Activated T-cell treated with anti-CD3 and anti-CD28 coated beads, Interleukin-2, amount 50 U/mL, for 1 hour (primary cell): ENCODE measurements at regions not wholly inside any gene's neighbourhood (a gene's known extent, or its start where the extent isn't known, plus 50 kb on each side); places are given as distances from the start of the nearest gene placed in this dataset.
"Not testable (repeated sequence)": the region's sequence is repeated elsewhere in the genome, so short reads cannot be mapped to it uniquely, and the experiment has no call there.

Experiments
- DNase-seq: peaks from one replicate; pipeline ENCODE4 v3.0.0-alpha.2; 2020

DNA sequence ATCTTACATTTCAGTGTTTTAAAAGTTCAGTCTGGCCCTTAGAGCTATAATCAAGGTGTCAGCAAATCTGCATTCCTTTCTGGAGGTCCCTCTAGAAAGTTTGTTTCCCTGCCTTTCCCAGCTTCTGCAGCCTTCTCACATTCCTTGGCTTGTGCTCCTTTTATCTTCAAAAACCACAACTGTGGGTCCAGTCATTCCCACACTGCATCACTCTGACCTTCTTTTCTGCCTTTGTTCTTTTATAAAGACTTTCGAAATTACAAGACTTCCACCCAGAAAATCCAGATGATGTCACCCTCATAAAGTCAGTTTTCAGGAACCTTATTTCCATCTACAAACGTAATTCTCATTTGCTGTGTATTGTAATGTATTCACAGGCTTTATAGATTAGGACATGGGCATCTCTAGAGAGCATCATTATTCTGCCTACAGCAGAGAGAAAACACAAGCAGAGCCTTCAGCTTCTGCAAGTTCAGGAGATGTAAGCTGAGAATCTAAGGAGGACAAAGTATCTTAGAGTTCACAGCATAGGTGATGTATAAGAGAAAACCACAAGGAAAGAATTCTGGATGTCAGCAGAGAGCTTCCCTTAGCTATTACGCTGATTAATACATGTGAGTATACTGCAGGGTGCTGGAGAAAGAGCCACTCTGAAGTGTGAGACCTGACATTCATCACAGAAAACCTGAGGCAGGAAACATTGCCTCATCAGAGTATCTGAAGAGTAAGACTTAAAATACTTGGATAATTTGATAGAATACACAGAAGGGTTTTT lies 1100.2 kb downstream of the CBLN2 start:
- DNase-seq = no peak

DNA sequence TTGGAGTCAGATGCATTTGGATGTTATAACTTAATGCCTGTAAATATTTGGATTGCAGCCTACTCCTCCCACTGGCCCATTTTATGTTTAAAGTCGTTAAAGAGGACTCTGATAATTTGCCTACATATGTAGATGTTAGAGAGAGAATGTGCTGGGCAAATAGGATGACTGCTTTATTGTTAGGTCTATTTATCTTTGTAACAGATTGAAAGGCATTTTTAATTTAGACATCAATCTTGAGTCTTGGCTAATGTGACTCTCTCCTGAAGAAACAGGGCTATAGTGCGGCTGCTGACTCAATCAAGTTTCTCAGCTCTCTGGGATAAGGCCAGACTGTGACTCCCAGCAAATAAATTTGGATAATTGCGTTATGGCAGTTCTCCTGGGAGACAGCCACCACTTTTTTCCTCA lies 1101.4 kb downstream of the CBLN2 start:
- no peak for DNase-seq

DNA sequence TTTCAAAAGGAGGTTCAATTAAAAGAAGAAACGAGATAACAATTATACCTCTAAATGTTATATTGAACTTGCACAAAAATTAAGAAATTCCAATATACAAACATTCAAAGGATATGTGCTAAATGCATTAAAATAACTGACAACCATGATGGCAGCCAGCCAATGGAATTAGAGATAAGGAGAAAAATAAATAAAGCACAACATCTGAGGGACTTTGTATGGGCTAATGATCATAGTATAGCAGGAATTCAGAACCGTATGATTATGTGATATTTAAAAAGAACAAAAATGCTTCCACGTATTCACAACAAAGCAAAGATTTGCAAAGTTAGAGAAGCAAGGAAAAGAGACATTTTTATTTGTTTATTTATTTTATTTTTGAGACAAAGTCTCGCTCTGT lies 1103.0 kb downstream of the CBLN2 start:
- no peak for DNase-seq

DNA sequence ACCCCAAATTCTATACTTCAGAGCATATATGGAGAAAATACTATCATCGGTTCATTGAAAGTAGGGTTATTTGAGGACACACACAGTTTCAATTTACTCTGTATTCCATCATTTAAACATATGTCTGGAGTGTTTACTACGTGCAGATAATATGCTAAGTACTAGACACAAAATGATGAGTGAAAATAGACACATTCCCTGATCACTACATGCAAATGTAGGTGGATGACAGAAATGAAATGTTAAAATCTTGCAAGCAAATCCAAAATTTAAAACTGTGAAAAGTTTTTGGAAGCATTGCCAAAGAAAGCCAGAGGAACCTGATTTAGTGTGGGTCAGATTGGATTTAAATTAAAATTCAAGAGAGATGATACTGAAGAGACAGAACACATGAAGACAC lies 1106.6 kb downstream of the CBLN2 start:
- DNase-seq = no peak

DNA sequence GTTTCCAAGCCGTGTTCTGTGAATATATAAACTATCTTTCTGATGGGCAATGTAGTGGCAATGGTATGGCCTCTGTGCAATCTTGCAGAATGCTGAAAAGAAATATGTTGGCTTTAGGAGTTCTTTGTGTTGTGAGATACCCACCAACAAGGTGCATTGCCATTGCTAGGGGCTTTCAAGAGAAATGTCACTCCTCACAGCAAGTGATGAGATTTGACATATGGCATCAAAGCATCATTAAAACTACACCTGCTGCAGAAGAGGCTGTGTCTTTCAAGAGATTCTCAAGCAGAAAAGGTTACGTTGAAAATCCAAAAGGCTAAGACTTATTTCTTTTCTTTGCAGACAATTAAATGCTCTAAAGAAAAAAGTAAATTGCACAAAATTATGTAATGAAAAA lies 1110.8 kb downstream of the CBLN2 start:
- DNase-seq = no peak

DNA sequence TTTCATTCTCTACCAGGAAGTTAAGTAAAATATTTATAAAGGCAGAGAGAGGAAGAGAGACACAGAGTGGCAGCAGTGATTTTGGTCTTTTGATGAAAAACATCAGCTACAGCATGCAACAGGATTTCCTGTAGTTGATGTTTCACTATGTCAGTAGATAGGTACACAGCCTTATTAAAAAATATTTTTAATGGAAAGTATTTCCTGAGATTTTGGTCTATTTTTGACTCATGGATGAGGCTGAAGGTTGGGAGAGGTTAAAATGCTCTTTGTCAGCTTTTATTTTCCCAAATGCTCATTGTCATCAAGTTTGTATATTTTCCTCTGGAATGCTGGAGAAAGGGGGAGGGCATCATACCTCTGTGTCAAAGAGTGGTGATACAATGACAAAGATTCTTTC lies 1112.5 kb downstream of the CBLN2 start:
- DNase-seq = no peak

DNA sequence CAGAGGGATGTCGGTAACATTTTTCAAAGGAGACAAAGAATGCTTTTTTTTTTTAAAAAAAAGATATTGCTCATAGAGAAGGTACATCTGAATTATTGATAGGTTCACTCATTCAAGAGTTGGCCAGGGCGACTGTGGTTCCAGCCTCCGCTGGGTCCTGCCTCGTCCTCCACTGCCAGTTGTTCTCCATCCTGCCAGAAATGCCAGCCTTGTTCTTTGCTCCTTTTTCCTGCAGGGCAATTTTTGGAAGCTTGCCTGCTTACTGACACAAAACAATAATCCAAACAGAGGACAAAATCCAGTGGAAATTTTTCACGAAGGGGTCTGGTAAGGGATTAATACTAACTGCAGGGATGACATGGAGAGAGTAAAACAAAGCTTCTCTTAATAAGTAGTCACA lies 1113.0 kb downstream of the CBLN2 start:
- no peak for DNase-seq

DNA sequence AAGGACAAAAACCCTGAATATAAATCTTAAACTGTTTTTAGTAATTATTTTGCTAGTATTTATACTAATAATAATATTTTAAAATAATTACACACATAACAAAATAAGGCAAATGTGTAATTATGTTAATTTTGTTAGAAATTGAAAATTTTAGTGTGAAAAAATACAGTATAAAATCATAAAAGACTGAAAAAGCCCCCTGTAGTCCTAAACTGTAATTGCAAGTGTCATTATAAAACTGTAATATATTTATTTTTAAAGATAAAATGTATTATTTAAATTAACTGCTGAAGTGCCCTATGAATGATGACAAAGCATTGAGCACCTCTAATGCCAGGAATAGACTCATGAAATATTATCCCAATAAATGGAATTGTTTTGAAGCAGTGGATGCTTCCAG lies 1117.7 kb downstream of the CBLN2 start:
- DNase-seq = no peak

DNA sequence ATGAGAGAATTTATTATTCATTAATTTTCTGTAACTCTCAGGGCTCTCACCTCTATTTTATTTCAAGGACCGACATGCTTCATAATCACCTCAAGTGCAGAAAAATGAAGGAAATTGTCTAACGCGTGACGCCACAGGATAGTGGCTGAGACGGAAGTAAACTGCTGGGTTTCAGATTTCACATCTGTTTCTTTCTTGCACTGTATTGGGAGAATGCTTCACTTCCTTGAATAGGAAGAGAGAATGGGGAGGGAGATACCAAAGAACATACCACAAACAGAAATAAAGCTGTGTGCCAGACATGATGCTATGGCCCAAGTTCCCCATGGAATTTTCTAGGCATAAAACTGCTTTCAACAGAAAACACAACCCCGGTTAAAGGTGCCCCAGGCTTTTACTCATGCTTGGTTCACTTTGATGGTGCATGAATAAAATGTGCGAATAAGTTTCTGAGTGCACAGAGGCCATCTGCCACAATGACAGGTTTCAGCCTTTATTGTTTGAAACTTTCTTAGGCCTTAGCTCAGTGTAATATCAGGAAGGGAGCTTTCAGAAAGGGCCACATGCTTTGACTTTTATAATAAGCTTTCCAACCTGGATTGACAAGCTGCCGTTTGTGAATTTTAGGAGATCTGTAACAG lies 1116.4 kb downstream of the SOCS6 start:
- no peak for DNase-seq

DNA sequence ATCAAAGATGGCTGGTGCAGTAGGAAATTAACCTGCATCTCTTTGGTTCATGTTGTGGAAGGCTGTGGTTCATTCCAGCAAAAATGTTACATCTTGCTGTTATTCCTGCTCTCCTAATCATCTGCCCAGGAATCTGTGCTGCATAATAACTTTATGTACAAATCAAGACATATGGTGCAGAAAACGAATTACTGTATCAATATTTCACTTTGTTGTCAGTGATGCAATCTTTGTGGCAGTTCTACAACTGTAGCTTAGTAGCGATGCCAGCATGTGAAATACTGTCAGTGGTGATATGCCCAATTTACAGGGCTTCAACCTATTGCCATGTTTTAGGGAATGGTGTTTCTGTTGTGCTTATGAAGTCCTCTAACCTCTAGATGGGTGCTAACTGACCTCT lies 1114.7 kb downstream of the SOCS6 start:
- DNase-seq = no peak

DNA sequence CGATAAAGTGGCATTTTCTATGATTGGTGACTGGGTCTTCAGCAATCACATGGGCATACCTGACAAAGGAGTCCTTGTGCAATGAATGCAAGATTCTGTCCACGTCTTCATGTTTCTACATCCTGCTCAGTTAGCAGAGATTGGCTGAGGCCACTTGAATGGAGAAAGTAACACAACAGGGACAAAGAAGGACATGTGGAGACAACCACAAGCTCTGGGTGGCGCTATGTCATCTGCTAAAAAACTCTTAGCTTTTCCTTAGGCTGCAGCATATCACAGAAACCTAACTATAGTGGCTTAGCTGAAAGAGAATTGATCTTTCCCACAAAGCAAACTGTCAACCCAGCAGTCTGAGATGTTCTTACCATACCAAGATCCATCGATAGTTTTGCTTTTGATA lies 1109.7 kb downstream of the SOCS6 start:
- no peak for DNase-seq

DNA sequence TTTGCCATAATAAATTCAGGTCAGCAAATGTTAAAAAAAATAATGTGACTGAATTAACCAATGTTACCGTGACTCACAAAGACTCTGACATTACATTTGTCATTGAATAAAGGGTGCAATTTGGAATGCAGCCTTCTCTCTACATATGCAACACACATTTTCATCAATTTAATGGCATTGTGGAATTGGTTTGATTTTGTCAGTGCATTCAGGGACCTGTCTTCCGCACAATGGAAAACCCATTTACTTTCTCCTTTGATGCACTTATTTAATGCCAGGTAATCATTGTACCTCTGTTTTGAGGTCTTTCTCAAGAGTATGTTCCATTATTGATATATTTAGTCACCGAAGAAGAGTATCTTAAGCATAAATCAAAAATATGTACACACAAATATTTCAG lies 1099.3 kb downstream of the SOCS6 start:
- no peak for DNase-seq

DNA sequence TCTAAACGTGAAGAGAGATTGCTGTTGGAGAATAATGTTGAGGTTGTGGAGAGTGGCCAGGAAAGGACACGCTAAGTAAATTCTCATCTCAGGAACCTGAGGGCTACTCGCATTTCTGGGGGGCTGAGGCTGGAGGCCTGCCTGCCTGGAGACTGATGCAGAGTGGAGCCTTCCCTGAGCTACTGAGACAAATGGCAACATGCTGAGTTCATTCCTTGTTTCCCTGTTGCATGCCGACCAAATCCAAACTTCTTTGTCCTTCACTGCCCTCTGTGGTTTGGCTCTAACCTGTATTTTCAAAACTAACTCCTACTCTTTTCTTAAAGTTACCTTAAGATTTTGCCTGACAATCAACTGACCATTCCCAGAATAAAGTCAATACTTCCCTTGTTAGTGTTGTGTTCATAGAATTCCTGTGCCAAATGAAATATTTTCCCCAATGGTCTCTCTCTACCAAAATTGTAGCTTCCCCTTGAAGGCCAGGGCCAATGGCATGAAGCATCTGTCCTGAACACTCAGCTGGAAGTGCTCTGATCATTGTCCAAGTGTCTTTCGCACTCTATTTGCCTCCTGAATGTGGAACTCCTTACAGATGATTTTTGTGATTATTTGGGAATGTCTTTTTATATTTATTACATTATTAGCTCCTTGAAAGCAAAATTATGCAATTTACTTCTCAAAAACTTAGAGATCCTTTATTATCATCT lies 1085.6 kb downstream of the SOCS6 start:
- no peak for DNase-seq

DNA sequence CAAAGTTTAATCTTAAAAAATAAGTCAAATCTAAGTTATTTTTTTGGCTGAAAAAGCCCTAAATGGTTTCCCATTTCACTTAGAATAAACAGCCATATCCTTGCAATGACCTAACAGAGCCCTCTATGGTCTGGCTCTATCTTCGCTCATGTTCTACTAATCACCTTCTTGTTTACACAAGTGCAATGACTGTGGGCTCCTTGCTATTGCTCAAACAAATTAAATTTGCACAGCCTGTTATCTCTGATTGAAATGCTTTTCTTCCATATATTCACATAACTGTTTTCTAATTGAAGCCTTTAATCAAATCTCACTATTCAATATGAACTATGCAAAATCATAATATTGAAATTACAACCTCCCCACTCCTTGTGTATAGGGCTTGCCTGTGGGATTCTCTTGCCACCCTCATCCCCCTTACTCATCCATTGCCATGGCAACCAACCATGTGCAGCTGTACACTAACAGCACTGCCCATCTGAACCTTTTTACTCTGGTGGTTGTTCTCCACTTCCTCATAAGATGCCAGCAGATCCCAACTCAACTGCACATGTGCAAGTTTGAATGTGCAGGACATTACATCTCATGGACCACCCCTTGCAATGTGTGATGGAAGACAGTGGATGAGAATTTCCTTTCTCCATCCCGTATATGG lies 1083.2 kb downstream of the SOCS6 start:
- no peak for DNase-seq

DNA sequence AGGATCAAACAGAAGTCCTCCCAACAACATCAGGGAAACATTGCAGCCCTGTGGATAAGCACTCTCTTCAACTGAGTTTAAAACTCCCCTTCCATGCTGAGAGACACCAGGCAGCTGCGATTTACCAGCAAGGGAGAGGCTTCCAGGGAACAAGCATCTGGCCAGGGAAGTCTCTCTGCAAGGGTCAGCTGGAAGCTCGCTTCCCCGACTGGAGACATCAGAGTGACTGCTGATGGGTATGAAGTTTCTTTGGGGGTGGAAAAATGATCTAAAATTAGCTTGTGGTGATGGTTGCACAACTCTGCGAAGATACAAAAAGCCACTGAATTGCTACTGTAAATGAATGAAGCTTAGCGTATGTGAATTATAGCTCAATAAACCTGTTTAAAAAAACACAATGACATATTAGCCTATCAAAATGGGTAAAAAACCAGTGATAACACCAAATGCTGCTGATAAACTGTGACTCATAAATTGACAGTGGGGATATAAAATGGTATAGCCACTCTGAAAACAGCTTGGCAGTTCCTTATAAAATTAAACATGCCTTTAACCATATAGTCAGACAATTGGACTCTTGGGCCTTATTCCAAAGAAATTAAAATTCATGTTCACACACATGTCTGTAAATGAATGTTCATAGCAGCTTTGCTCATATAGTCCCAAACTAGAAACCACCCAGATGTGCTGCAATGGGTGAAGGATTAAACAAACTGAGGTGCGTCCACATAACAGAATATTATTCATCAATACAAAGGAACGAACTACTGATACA lies 1082.0 kb downstream of the SOCS6 start:
- DNase-seq = no peak

DNA sequence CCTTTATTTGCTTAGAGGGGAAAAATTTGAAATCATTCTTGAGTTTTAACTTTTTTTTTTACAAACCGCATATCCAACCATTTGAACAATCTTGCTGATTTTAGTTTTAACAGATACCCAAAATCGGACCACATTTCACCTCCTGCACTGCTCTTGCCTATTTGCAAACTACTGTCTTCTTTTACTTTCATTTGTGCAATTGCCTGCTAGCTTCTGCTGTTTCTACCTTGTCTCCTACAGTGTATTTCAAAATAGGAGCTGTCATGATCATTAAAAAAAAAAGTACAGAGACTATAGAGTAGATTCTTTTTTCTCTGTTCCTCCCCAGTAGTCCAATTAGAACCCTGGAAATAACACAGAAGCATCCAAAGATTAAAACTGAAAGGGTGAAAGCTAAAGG lies 1081.2 kb downstream of the SOCS6 start:
- no peak for DNase-seq

DNA sequence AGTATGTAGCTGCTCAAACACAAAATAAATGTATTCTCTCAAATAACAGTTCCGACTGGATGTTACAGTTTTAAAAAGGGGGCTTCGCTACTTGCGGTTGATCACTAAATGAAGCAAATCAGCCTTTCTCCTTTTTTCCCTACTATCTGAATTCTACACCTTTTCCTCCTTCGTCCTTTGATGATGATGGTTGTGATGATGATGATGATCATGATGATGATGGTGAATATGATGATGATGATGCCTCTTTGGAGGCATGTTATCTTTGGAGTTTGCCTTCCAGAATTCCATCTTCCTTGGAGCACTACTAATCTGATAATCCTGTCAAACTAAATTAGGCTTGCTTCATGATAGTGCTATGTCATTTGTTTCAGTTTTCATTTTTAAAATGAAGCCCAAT lies 1073.3 kb downstream of the SOCS6 start:
- no peak for DNase-seq

DNA sequence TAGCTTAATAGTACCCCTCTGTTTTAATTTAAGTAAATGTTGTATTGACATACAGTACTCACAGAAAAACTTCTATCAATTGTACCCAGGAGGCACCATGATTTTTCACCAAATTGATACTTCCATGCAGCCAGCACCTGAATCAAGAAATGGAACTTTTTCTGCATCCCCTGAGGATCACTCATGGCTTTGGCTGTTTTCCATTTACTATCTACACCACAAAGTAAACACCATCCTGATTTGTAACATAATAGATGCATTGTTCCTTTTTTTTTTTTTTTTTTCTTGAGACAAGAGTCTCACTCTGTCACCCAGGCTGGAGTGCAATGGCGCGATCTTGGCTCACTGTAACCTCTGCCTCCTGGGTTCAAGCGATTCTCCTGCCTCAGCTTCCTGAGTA lies 1066.8 kb downstream of the SOCS6 start:
- not testable (repeated sequence) for DNase-seq

DNA sequence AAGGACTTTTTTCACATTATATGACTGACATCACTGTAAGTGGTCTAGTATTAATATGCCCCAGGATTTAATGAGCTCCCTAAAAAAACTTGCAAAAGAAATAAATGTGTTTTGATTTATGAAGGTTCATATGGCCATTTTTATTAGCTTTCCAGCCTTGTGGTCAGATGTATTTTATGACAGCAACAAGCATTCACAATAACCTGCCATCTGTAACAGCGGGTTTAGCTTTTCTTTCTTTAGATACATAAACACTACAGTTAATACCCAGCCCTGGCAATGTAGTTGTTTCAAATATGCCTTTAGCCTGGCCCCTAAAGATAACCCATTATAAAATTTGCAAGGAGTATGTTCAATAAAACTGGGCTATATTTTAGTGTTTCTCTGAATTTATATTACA lies 1063.8 kb downstream of the SOCS6 start:
- no peak for DNase-seq

DNA sequence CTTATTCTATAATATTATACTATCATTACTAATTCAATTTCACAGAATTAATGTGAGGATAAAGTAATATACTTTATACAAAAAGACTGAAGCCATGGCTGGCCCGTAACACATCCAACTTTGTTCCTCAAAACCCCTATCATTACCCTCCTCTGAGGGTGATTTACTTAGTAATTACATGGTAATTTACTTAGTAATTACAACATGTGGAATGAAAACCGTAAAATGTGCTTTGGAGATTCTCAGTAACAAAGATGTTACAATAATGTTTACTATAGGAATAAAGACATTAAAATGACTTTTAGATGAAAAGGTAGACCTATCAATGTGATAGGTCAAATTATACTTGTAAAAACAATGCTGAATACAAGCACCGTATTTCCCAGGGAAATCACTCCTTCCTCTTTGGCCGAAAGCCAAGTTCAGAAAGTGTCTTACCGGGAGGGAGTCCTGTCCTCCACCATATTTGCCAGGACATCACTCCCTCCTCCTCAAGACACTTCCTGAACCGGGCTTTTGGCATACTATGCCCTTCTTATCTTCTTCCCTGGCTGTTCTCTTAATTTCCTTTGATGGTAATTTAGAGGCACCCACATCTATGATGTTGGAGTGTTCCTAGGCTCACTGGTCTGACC lies 1047.8 kb downstream of the SOCS6 start:
- no peak for DNase-seq

DNA sequence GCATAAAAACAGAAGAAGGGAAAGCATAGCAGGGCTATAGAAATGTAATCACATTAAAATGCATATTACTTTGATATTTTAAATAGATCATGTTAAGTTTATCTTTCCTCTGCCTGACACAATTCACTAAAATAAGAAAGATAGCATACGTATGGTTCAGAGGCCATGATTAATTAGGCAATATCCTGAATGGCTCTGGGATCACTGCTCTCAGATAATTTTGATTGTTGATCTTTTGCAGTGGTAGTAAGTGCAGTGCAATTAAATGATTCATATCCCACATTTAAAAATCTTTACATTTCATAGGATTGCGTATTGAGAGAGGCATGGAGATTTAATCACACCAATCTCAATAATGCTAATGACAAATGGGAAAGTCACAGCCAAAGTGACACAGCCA lies 1040.7 kb downstream of the SOCS6 start:
- DNase-seq = no peak

DNA sequence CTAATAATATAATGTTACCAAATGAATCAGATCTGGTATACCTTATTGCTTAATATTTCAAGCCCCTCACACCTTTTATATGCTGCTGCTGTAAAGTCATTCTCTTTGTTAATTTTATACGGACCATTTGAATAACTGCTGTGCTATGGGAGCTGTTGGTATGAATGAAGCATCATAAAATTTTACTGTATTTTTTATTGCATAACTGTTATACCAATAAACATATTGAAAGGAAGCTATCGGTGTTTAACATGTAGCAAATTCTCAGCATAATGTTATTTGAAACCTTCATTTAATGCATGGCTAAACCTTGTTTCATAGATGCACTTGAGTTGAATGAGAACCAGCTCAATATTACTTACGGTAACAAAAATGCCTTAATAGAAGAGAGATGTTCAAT lies 1040.3 kb downstream of the SOCS6 start:
- DNase-seq = no peak
